Ovary (tissue), 3 donors: ENCODE measurements at regions not wholly inside any gene's neighbourhood (a gene's known extent, or its start where the extent isn't known, plus 50 kb on each side); places are given as distances from the start of the nearest gene placed in this dataset.

ENCODE experiments used
- CTCF ChIP-seq, 3 donors: fragments of 450-650 bp in 2 of 3; fragments of 200-600 bp in 1 of 3; IDR thresholded peaks; one replicate each; pipeline versions ENCODE4 v1.5.1 to v1.8.0; 2016 to 2022; ENCODE audit warnings: antibody characterized with exemption in 3 of 3, mild to moderate bottlenecking in 1 of 3
- POLR2A ChIP-seq: fragments of 450-650 bp; IDR thresholded peaks from one replicate; pipeline ENCODE4 v1.6.1; 2017; ENCODE audit warnings: antibody characterized with exemption, mild to moderate bottlenecking, moderate library complexity
- donor health status: DM: no; HTN: no; CAD: no.

GRCh38 chr14:100474196-100474595, 113.0 kb downstream of the BEGAIN start:
- TF ChIP-seq CTCF (IDR thresholded peaks at IDR 0.05) (no peak), POLR2A (no peak)
